H1 (cell line): ENCODE measurements at regions not wholly inside any gene's neighbourhood (a gene's known extent, or its start where the extent isn't known, plus 50 kb on each side); places are given as distances from the start of the nearest gene placed in this dataset.

Source experiments
- BACH1 ChIP-seq: IDR thresholded peaks from 2 replicates; pipeline ENCODE4 v1.6.1; 2012; ENCODE audit warnings: low read length, improper control_type of control experiment
- BRCA1 ChIP-seq: IDR thresholded peaks from 2 replicates; pipeline ENCODE4 v1.6.1; 2012; ENCODE audit warnings: low read depth, low read length, improper control_type of control experiment
- CTBP2 ChIP-seq: IDR thresholded peaks from 2 replicates; pipeline ENCODE4 v1.7.0; 2011; ENCODE audit warnings: borderline replicate concordance, mild to moderate bottlenecking, moderate library complexity, mixed read lengths, low read length; ENCODE audit not compliant: insufficient read depth, insufficient read length
- EP300 ChIP-seq, 2 experiments: IDR thresholded peaks; 1 replicate in 1 of 2; 2 replicates in 1 of 2; pipeline ENCODE4 v1.6.1; 2011 to 2012; ENCODE audit warnings: low read depth in 2 of 2, low read length in 2 of 2, mild to moderate bottlenecking in 2 of 2, borderline replicate concordance in 1 of 2, inconsistent platforms in 1 of 2, moderate library complexity in 1 of 2
- KDM1A ChIP-seq: fragments of 200-600, 300-600 bp; sonication (generic); IDR thresholded peaks from 2 replicates; pipeline ENCODE4 v1.7.1; 2016; ENCODE audit warnings: mild to moderate bottlenecking, low read length, borderline replicate concordance
- RAD21 ChIP-seq, 2 experiments: IDR thresholded peaks in 1 of 2; conservative IDR thresholded peaks in 1 of 2; 2 replicates each; pipeline ENCODE4 v1.6.1; 2011; ENCODE audit warnings: low read depth in 2 of 2, low read length in 2 of 2, improper control_type of control experiment in 1 of 2, inconsistent platforms in 1 of 2, mild to moderate bottlenecking in 1 of 2, moderate library complexity in 1 of 2
- SIRT6 ChIP-seq: IDR thresholded peaks from one replicate; pipeline ENCODE4 v1.7.1; 2012; ENCODE audit warnings: low read length, inconsistent platforms
- SP2 ChIP-seq: IDR thresholded peaks from 2 replicates; pipeline ENCODE4 v1.6.1; 2012; ENCODE audit warnings: mild to moderate bottlenecking, low read length, inconsistent platforms

DNA sequence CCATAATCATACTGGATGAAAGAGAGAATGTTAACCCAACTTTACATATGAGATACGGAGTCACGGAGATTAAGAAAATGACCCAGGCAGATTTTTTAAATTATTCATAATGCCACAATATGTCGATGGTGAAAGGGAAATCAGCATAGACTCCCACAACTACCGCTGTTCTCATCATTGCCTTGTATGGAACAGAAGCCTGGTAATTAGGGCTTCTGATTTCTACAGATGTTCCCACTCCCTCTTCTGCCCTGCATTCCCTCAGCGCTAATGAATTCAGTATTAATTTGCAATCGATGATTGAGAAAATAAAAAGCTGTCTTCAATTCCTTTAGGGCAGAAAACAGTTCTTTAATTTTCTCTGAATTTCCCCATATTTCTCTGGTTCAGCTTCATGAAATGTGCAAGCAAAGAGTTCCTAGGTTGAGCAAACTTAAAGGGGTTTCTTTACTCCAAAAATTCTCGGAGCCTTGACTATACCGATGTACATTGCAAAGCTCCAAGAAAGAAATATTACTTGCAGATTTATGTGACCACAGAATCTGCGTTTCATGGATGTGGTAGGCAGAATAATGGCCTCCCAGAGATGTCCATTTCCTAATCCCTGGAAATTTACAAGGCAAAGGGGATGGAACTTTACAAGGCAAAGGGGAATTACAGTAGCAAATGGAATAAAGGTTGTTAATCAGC, 134.9 kb upstream of the ZC3H12C start (continued):
- TF ChIP-seq BACH1 = no peak
- TF ChIP-seq CTBP2 = no peak
- TF ChIP-seq BRCA1 = no peak
- TF ChIP-seq RAD21 (IDR thresholded peaks at IDR 0.05 in 1 of 2, conservative IDR thresholded peaks at IDR 0.05 in 1 of 2; ENCODE audit: low read depth in 2 of 2, low read length in 2 of 2) = no peak
- TF ChIP-seq SIRT6 = no peak
- TF ChIP-seq SP2 = no peak
- TF ChIP-seq EP300 (IDR thresholded peaks at IDR 0.05; ENCODE audit: borderline replicate concordance in 1 of 2, low read depth in 2 of 2, low read length in 2 of 2) = no peak
- TF ChIP-seq KDM1A = no peak
- TF ChIP-seq, all 59 proteins: peak for 0
